WI38 (cell line): ENCODE measurements at regions not wholly inside any gene's neighbourhood (a gene's known extent, or its start where the extent isn't known, plus 50 kb on each side); places are given as distances from the start of the nearest gene placed in this dataset.

Experiments used
- H3K4me3 ChIP-seq: 2 replicates; pipeline ENCODE4 v1.5.1; 2011; ENCODE audit warnings: low read depth, mild to moderate bottlenecking, control low read depth, low read length
- CTCF ChIP-seq: IDR thresholded peaks from 2 replicates; pipeline ENCODE4 v1.5.1; 2012; ENCODE audit warnings: low read depth, mild to moderate bottlenecking, control low read depth, low read length

GRCh38 chr15:25233766-25234350, 205.0 kb downstream of the UBE3A start:
- no peak overlapping the region for H3K4me3 ChIP-seq
- TF ChIP-seq CTCF, result no peak

- no peak for TF ChIP-seq CTCF
These were observed 204.0 kb downstream of the UBE3A start for GRCh38 chr15:25234831-25235230.

GRCh38 chr15:25235391-25235790, 203.4 kb downstream of the UBE3A start:
- TF ChIP-seq CTCF, result no peak
- no peak overlapping the region for H3K4me3 ChIP-seq

More at GRCh38 chr15:25234831-25235230, 204.0 kb downstream of the UBE3A start:
- no peak overlapping the region for H3K4me3 ChIP-seq

GRCh38 chr15:25236143-25236860, 202.5 kb downstream of the UBE3A start:
- H3K4me3 ChIP-seq, result no peak overlapping the region
- no peak for TF ChIP-seq CTCF

- H3K4me3 ChIP-seq, result no peak overlapping the region
- no peak for TF ChIP-seq CTCF
These were observed 202.0 kb downstream of the UBE3A start for GRCh38 chr15:25236861-25237155.

- TF ChIP-seq CTCF, result no peak
- H3K4me3 ChIP-seq, result no peak overlapping the region
These were observed 201.4 kb downstream of the UBE3A start for GRCh38 chr15:25237291-25237978.

GRCh38 chr15:25238126-25238525, 200.7 kb downstream of the UBE3A start:
- no peak for TF ChIP-seq CTCF
- no peak overlapping the region for H3K4me3 ChIP-seq
